CD14-positive monocyte (primary cell): ENCODE measurements at regions not wholly inside any gene's neighbourhood (a gene's known extent, or its start where the extent isn't known, plus 50 kb on each side); places are given as distances from the start of the nearest gene placed in this dataset.

Experiments
- DNase-seq, 3 donors: peaks; one replicate each; pipeline ENCODE4 v3.0.0-alpha.2; 2011 to 2022
- H2AFZ ChIP-seq: 2 replicates; pipeline ENCODE4 v1.6.0; 2012; ENCODE audit warnings: mild to moderate bottlenecking, low read depth, low read length, inconsistent platforms; ENCODE audit not compliant: insufficient read depth, poor library complexity, severe bottlenecking
- H3K27ac ChIP-seq, 2 donors: 1 replicate in 1 of 2; 2 replicates in 1 of 2; pipeline ENCODE4 v1.5.1; 2012 to 2013; ENCODE audit warnings: low read length in 2 of 2, control low read depth in 1 of 2, inconsistent platforms in 1 of 2, low read depth in 1 of 2, mild to moderate bottlenecking in 1 of 2
- H3K27me3 ChIP-seq, 2 donors: one replicate each; pipeline versions ENCODE4 v1.6.0 to v1.6.1; 2011 to 2013; ENCODE audit warnings: low read length in 2 of 2; ENCODE audit not compliant: control insufficient read depth in 2 of 2, insufficient read depth in 2 of 2
- H3K36me3 ChIP-seq, 2 donors: replicated peaks in 1 of 2; 1 replicate in 1 of 2; 2 replicates in 1 of 2; pipeline versions ENCODE4 v1.5.1 to v1.6.1; 2012 to 2013; ENCODE audit warnings: low read length in 2 of 2, control low read depth in 1 of 2, inconsistent platforms in 1 of 2, mild to moderate bottlenecking in 1 of 2; ENCODE audit not compliant: insufficient read depth in 2 of 2, control insufficient read depth in 1 of 2
- H3K4me1 ChIP-seq, 2 donors: 1 replicate in 1 of 2; 2 replicates in 1 of 2; pipeline versions ENCODE4 v1.5.1 to v1.6.1; 2012 to 2013; ENCODE audit warnings: low read length in 2 of 2, control low read depth in 1 of 2, inconsistent platforms in 1 of 2, mild to moderate bottlenecking in 1 of 2, moderate library complexity in 1 of 2; ENCODE audit not compliant: insufficient read depth in 2 of 2, control insufficient read depth in 1 of 2
- H3K4me2 ChIP-seq: replicated peaks from 2 replicates; pipeline ENCODE3; 2012; ENCODE audit warnings: low read length, moderate library complexity, mild to moderate bottlenecking; ENCODE audit not compliant: poor library complexity, severe bottlenecking; ENCODE audit errors: extremely low read depth
- H3K4me3 ChIP-seq, 3 experiments: fragments of 200-600 bp in 1 of 3; sonication (generic) in 1 of 3; replicated peaks in 1 of 3; 1 replicate in 2 of 3; 2 replicates in 1 of 3; pipeline ENCODE4 v1.5.1; 2011 to 2013; ENCODE audit warnings: low read length in 3 of 3, mild to moderate bottlenecking in 3 of 3, control low read depth in 2 of 3, low read depth in 2 of 3, inconsistent platforms in 1 of 3, moderate library complexity in 1 of 3
- H3K79me2 ChIP-seq: 2 replicates; pipeline ENCODE4 v1.6.0; 2012; ENCODE audit warnings: mild to moderate bottlenecking, control low read depth, inconsistent platforms, low read length, moderate library complexity; ENCODE audit not compliant: insufficient read depth
- H3K9ac ChIP-seq: 2 replicates; pipeline ENCODE4 v1.6.0; 2017; ENCODE audit warnings: low read length, mild to moderate bottlenecking; ENCODE audit not compliant: insufficient read depth, poor library complexity, severe bottlenecking
- H3K9me3 ChIP-seq, 2 donors: replicated peaks in 1 of 2; 1 replicate in 1 of 2; 2 replicates in 1 of 2; pipeline versions ENCODE4 v1.5.1 to v1.6.1; 2012 to 2013; ENCODE audit warnings: low read length in 2 of 2, control low read depth in 1 of 2; ENCODE audit not compliant: control insufficient read depth in 1 of 2, insufficient read depth in 1 of 2
- H4K20me1 ChIP-seq: 2 replicates; pipeline ENCODE4 v1.6.0; 2012; ENCODE audit warnings: mild to moderate bottlenecking, low read length, control low read depth, moderate library complexity; ENCODE audit not compliant: insufficient read depth
- H3K27ac Mint-ChIP-seq, 7 donors: one replicate each; pipeline ENCODE4 v1.8.0; 2020; ENCODE audit warnings: mild to moderate bottlenecking in 7 of 7, mixed read lengths in 7 of 7, moderate library complexity in 6 of 7, inconsistent platforms in 2 of 7
- H3K27me3 Mint-ChIP-seq, 3 donors: one replicate each; pipeline ENCODE4 v1.8.0; 2021 to 2022; ENCODE audit warnings: low read depth in 3 of 3, mild to moderate bottlenecking in 3 of 3, mixed read lengths in 3 of 3, moderate library complexity in 3 of 3, inconsistent platforms in 1 of 3
- H3K36me3 Mint-ChIP-seq, 2 donors: one replicate each; pipeline ENCODE4 v1.8.0; 2020; ENCODE audit warnings: mixed read lengths in 2 of 2, inconsistent platforms in 1 of 2, mild to moderate bottlenecking in 1 of 2
- H3K4me1 Mint-ChIP-seq: one replicate; pipeline ENCODE4 v1.8.0; 2020; ENCODE audit warnings: mild to moderate bottlenecking, mixed read lengths
- H3K4me3 Mint-ChIP-seq, 2 donors: one replicate each; pipeline ENCODE4 v1.8.0; 2020; ENCODE audit warnings: mild to moderate bottlenecking in 2 of 2, mixed read lengths in 2 of 2, moderate library complexity in 1 of 2
- H3K9me3 Mint-ChIP-seq, 7 donors: one replicate each; pipeline ENCODE4 v1.8.0; 2020 to 2022; ENCODE audit warnings: mixed read lengths in 7 of 7, mild to moderate bottlenecking in 6 of 7, moderate library complexity in 6 of 7, inconsistent platforms in 2 of 7
- WGBS: methylation state at CpG from one replicate; pipeline ENCODE4 v1.1.5; 2013; ENCODE audit warnings: missing lambda C conversion rate; ENCODE audit not compliant: insufficient coverage; 5-methylcytosine and 5-hydroxymethylcytosine counted together
- intact Hi-C, 2 donors: fragments of 100-400 bp; cut with micrococcal nuclease; formaldehyde crosslinking; loops; one replicate each; pipeline versions ENCODE4 v1.15.0 to v1.15.1; 2023
- TF ChIP-seq, protein P1 (sequence below): fragments of 200-600 bp; IDR thresholded peaks from one replicate; pipeline ENCODE4 v1.8.0; 2022; ENCODE audit warnings: antibody characterized with exemption, mild to moderate bottlenecking

DNA sequence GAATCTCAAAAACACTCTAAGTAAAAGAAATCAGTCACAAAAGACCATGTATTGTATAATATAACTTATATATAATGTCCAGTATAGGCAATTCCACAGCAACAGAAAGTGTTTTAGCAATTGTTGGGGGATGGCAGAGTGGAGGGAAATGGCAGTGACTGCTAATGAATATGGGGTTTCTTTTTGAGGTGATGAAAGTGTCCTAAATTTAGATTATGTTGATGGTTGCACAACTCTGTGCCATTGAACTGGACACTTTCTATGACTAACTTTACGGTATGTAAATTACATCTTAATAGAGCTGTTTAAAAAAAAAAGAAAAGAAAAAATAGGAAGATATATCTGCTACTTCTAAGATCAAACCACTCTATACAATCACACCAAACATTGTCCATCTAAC is 124.9 kb upstream of the ZNF462 start:
- DNase-seq: no peak
- H3K36me3 Mint-ChIP-seq: no peaks in the 10 kb centered on the region
- Histone ChIP-seq H3K4me3 (no peak overlapping the region), H3K9ac (no peak overlapping the region), H3K36me3 (no peaks in the 10 kb centered on the region), H3K27me3 (no peaks in the 10 kb centered on the region), H3K79me2 (no peaks in the 10 kb centered on the region), H2AFZ (no peak overlapping the region), H3K4me2 (no peak overlapping the region), H3K9me3 (no peaks in the 10 kb centered on the region), H4K20me1 (no peaks in the 10 kb centered on the region), H3K27ac (no peak overlapping the region), H3K4me1 (no peaks in the 10 kb centered on the region)
- intact Hi-C loops: no loop called here
- H3K9me3 Mint-ChIP-seq: peaks cover 0 to 11% (median 3%) of the 10 kb centered on the region in 7 donors
- no CpG with 5 or more reads among the region's 1 CpG for WGBS
- H3K4me3 Mint-ChIP-seq: no peak overlapping the region
- no peaks in the 10 kb centered on the region for H3K27me3 Mint-ChIP-seq
- no peak overlapping the region for H3K27ac Mint-ChIP-seq
- TF ChIP-seq, protein P1, sequence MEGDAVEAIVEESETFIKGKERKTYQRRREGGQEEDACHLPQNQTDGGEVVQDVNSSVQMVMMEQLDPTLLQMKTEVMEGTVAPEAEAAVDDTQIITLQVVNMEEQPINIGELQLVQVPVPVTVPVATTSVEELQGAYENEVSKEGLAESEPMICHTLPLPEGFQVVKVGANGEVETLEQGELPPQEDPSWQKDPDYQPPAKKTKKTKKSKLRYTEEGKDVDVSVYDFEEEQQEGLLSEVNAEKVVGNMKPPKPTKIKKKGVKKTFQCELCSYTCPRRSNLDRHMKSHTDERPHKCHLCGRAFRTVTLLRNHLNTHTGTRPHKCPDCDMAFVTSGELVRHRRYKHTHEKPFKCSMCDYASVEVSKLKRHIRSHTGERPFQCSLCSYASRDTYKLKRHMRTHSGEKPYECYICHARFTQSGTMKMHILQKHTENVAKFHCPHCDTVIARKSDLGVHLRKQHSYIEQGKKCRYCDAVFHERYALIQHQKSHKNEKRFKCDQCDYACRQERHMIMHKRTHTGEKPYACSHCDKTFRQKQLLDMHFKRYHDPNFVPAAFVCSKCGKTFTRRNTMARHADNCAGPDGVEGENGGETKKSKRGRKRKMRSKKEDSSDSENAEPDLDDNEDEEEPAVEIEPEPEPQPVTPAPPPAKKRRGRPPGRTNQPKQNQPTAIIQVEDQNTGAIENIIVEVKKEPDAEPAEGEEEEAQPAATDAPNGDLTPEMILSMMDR: no peak
- peaks cover 12% of the 10 kb centered on the region for H3K4me1 Mint-ChIP-seq

DNA sequence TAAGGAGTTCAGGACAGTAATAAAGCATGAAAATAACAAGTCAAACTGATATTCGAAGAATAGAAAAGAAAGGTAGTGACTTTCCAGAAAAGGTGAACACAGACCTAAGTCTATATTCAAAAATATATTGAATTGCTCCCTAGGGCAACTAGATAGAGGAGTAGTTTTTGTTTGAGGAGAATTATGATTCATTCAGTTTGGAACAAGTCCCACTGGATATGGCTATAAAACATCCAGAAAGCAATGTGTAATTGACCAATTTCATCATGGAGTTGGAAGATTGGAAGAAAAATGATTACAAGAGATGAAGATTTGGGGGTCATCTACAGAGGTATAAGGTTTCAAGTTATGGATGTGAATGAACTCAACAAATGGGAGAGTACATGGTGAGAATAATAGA is 117.5 kb upstream of the ZNF462 start:
- Histone ChIP-seq H3K4me3 (no peak overlapping the region), H3K27me3 (no peaks in the 10 kb centered on the region), H4K20me1 (no peaks in the 10 kb centered on the region), H3K4me2 (no peak overlapping the region), H3K9me3 (no peaks in the 10 kb centered on the region), H3K4me1 (no peaks in the 10 kb centered on the region), H2AFZ (no peak overlapping the region), H3K79me2 (no peaks in the 10 kb centered on the region), H3K36me3 (no peaks in the 10 kb centered on the region), H3K9ac (no peak overlapping the region), H3K27ac (no peak overlapping the region)
- intact Hi-C loops: no loop called here
- no peak for DNase-seq
- TF ChIP-seq, protein P1: no peak
- no peaks in the 10 kb centered on the region for H3K36me3 Mint-ChIP-seq
- no peak overlapping the region for H3K27ac Mint-ChIP-seq
- no CpG with 5 or more reads among the region's 1 CpG for WGBS
- no peak overlapping the region for H3K4me3 Mint-ChIP-seq
- no peaks in the 10 kb centered on the region for H3K4me1 Mint-ChIP-seq
- H3K9me3 Mint-ChIP-seq: peaks cover 0 to 3% (median 1%) of the 10 kb centered on the region in 7 donors
- H3K27me3 Mint-ChIP-seq: peaks cover 0 to 2% (median 0%) of the 10 kb centered on the region in 3 donors
